ENCODE measurements at regions not wholly inside any gene's neighbourhood (a gene's known extent, or its start where the extent isn't known, plus 50 kb on each side); places are given as distances from the start of the nearest gene placed in this dataset.

DNA sequence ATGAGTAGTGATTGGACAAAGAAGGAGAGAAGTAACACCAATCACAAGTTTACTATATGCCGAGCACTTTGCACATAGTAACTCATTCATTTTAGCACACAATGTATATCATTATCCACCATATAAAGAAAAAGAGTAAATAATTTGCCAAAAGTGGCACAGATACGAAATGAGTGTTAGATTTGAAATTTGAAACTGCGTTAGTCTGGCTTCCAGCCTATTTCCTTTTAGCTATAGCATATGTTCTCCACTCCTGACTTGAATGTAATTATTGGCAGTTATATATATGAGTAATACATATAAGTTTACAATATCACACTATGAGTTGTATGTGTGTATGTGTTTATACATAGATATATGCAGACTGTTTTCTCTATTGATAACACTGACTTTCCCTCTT lies 98.6 kb downstream of the NOL4 start:
- TF ChIP-seq, protein P1, sequence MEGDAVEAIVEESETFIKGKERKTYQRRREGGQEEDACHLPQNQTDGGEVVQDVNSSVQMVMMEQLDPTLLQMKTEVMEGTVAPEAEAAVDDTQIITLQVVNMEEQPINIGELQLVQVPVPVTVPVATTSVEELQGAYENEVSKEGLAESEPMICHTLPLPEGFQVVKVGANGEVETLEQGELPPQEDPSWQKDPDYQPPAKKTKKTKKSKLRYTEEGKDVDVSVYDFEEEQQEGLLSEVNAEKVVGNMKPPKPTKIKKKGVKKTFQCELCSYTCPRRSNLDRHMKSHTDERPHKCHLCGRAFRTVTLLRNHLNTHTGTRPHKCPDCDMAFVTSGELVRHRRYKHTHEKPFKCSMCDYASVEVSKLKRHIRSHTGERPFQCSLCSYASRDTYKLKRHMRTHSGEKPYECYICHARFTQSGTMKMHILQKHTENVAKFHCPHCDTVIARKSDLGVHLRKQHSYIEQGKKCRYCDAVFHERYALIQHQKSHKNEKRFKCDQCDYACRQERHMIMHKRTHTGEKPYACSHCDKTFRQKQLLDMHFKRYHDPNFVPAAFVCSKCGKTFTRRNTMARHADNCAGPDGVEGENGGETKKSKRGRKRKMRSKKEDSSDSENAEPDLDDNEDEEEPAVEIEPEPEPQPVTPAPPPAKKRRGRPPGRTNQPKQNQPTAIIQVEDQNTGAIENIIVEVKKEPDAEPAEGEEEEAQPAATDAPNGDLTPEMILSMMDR (IDR thresholded peaks at IDR 0.05; ENCODE audit: insufficient read depth, low read depth, low read length) = no peak
- no peak for TF ChIP-seq EZH2 (IDR thresholded peaks at IDR 0.05; ENCODE audit: insufficient read depth, low read length)

Measured in astrocyte (in vitro differentiated cells and primary cell).